ENCODE measurements at regions not wholly inside any gene's neighbourhood (a gene's known extent, or its start where the extent isn't known, plus 50 kb on each side); places are given as distances from the start of the nearest gene placed in this dataset.

DNA sequence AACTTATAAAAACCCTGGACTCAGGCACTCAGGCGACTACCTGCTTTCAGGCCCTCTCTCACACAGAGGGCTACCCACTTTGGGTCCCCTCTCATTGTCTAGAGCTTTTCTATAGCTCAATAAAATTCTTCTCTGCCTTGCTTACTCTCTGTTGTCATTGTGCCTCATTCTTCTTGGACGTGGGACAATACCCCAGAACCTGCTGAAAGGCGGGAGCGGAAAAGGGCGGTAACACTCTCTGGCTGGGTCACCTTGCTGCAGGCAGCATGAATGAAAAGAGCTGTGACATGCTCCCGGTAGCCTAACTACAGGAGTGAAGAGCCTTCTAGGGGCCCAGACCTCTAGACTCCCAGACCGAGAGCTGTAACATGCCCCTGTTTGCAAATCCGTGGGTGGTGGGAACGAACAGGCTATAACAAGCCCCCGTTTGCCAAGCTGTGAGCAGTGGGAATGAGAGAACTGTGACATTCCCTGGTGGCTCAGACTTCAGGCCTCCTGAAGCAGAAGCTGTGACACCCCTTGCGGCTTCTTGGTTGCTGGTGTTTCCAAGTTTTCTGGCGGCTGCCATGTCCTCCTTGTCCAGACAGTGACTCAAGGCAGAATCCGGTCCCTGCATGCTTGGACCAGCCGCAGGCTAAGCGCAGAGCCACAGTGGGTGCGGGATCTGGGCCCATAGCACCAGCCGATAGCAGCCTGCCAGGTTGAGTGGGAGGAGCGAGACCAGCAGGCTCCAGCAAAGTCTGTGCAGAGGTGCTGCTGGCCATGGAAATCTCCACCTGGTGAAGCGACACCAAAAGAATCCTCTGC lies 684.6 kb downstream of the ARAP2 start:
- H3K4me2 ChIP-seq (ENCODE audit: low read length): no peak overlapping the region
- no peak overlapping the region for H3K4me3 ChIP-seq (ENCODE audit: low read depth, low read length)
- H3K9ac ChIP-seq: no peak overlapping the region
- H3K27me3 ChIP-seq (ENCODE audit: control insufficient read depth, insufficient read depth, low read length): no peaks in the 10 kb centered on the region
- H3K36me3 ChIP-seq (ENCODE audit: control insufficient read depth, insufficient read depth, low read length): no peaks in the 10 kb centered on the region
- no peak overlapping the region for H2AFZ ChIP-seq
- H3K27ac ChIP-seq: no peak overlapping the region
- TF ChIP-seq, protein P1, sequence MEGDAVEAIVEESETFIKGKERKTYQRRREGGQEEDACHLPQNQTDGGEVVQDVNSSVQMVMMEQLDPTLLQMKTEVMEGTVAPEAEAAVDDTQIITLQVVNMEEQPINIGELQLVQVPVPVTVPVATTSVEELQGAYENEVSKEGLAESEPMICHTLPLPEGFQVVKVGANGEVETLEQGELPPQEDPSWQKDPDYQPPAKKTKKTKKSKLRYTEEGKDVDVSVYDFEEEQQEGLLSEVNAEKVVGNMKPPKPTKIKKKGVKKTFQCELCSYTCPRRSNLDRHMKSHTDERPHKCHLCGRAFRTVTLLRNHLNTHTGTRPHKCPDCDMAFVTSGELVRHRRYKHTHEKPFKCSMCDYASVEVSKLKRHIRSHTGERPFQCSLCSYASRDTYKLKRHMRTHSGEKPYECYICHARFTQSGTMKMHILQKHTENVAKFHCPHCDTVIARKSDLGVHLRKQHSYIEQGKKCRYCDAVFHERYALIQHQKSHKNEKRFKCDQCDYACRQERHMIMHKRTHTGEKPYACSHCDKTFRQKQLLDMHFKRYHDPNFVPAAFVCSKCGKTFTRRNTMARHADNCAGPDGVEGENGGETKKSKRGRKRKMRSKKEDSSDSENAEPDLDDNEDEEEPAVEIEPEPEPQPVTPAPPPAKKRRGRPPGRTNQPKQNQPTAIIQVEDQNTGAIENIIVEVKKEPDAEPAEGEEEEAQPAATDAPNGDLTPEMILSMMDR (IDR thresholded peaks at IDR 0.05): no peak
- H3K4me1 ChIP-seq: no peaks in the 10 kb centered on the region
- no peaks in the 10 kb centered on the region for H3K79me2 ChIP-seq
- no peaks in the 10 kb centered on the region for H3K9me3 ChIP-seq (ENCODE audit: control insufficient read depth, low read length)

DNA sequence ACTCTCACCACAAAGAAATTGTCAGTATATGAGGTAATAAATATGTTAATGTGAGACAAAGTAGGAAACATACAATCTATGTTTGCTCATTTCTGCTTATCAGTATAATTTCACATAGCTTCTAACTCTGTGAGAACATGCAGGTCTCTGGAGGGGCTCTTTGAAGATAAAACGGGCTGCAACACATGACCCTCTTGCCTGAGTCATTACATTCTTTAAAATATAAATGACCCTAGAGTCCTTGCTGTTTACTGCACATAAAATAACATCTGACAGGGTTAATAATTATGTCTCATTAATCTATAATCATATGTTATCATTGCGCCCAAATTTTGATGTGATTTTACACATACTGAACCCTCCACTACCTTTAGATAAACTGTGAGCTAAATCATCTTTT lies 681.5 kb downstream of the ARAP2 start:
- H3K4me1 ChIP-seq: no peaks in the 10 kb centered on the region
- H3K27ac ChIP-seq: no peak overlapping the region
- TF ChIP-seq, protein P1 (IDR thresholded peaks at IDR 0.05): no peak
- no peak overlapping the region for H2AFZ ChIP-seq
- H3K36me3 ChIP-seq (ENCODE audit: control insufficient read depth, insufficient read depth, low read length): no peaks in the 10 kb centered on the region
- H3K27me3 ChIP-seq (ENCODE audit: control insufficient read depth, insufficient read depth, low read length): no peaks in the 10 kb centered on the region
- H3K79me2 ChIP-seq: no peaks in the 10 kb centered on the region
- no peak overlapping the region for H3K4me2 ChIP-seq (ENCODE audit: low read length)
- H3K4me3 ChIP-seq (ENCODE audit: low read depth, low read length): no peak overlapping the region
- no peak overlapping the region for H3K9ac ChIP-seq
- H3K9me3 ChIP-seq (ENCODE audit: control insufficient read depth, low read length): no peaks in the 10 kb centered on the region

DNA sequence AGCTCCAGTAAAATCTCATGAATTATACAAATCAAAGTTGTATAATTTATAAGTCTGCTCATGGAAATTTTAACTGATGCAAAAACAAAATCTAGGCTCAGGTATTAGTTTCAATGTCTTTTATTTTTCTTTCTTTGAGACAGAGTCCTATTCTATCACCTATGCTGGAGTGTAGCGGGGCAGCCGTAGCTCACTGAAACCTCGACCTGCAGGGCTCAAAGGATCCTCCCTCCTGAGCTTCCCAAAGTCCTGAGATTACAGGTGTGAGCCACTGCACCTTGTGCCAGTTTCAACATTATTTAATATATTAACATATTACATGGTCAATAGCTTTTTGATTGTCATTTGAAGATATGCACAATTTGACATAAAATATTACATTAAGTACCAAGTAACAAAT lies 678.7 kb downstream of the ARAP2 start:
- Histone ChIP-seq H3K9ac (no peak overlapping the region), H3K9me3 (ENCODE audit: control insufficient read depth, low read length) (no peaks in the 10 kb centered on the region), H2AFZ (no peak overlapping the region), H3K27ac (no peak overlapping the region), H3K4me2 (ENCODE audit: low read length) (no peak overlapping the region), H3K27me3 (ENCODE audit: control insufficient read depth, insufficient read depth, low read length) (no peaks in the 10 kb centered on the region), H3K4me1 (no peaks in the 10 kb centered on the region), H3K36me3 (ENCODE audit: control insufficient read depth, insufficient read depth, low read length) (no peaks in the 10 kb centered on the region), H3K4me3 (ENCODE audit: low read depth, low read length) (no peak overlapping the region), H3K79me2 (no peaks in the 10 kb centered on the region)
- TF ChIP-seq, protein P1 (IDR thresholded peaks at IDR 0.05): no peak

DNA sequence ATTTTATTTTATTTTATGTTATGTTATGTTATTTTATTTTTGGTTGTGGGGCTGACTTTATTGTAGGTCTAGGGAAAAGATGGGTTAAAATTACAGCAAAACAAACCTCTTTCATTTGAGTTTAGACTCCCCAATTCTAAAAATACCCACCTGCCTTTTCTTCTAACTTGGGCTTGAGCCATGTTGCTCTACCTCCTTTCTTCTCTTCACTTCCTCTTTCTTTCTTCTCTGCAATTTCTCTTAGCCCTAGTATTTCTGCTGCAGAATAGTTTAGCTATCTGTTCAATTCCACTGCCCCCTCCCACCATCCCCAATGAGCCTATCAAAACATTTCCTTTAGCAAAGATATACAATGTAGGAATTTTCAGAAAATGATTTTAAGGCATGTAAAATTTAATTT lies 653.3 kb downstream of the ARAP2 start:
- Histone ChIP-seq H3K36me3 (ENCODE audit: control insufficient read depth, insufficient read depth, low read length) (no peaks in the 10 kb centered on the region), H3K4me3 (ENCODE audit: low read depth, low read length) (no peak overlapping the region), H3K9me3 (ENCODE audit: control insufficient read depth, low read length) (no peaks in the 10 kb centered on the region), H3K27me3 (ENCODE audit: control insufficient read depth, insufficient read depth, low read length) (no peaks in the 10 kb centered on the region), H3K27ac (no peak overlapping the region), H3K9ac (no peak overlapping the region), H3K4me1 (no peaks in the 10 kb centered on the region), H3K79me2 (no peaks in the 10 kb centered on the region), H2AFZ (no peak overlapping the region), H3K4me2 (ENCODE audit: low read length) (no peak overlapping the region)
- TF ChIP-seq, protein P1 (IDR thresholded peaks at IDR 0.05): no peak

DNA sequence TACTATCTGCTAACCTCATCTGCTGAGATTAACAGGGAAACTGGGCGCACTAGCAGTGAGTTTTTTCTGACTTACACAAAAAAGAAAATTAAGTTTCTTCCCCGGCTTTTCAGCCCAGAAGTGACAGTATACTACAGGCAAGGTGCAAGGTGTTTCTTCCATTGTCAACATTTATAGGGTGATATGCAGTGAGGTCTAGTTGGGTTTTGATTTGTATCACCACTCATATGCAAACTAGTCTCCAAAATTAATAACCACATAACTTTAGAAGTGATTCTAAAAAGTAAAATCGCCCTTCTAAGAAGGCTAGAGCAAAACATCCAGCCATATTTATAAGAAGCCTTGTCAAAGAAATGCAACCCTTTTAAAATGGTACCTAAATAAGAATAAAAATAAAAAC lies 640.1 kb downstream of the ARAP2 start:
- H3K4me1 ChIP-seq: no peaks in the 10 kb centered on the region
- TF ChIP-seq, protein P1 (IDR thresholded peaks at IDR 0.05): no peak
- H3K36me3 ChIP-seq (ENCODE audit: control insufficient read depth, insufficient read depth, low read length): no peaks in the 10 kb centered on the region
- H3K27me3 ChIP-seq (ENCODE audit: control insufficient read depth, insufficient read depth, low read length): no peaks in the 10 kb centered on the region
- no peak overlapping the region for H3K4me2 ChIP-seq (ENCODE audit: low read length)
- no peaks in the 10 kb centered on the region for H3K79me2 ChIP-seq
- H3K9me3 ChIP-seq (ENCODE audit: control insufficient read depth, low read length): no peaks in the 10 kb centered on the region
- no peak overlapping the region for H2AFZ ChIP-seq
- H3K4me3 ChIP-seq (ENCODE audit: low read depth, low read length): no peak overlapping the region
- H3K9ac ChIP-seq: no peak overlapping the region
- H3K27ac ChIP-seq: no peak overlapping the region
